ENCODE measurements at regions not wholly inside any gene's neighbourhood (a gene's known extent, or its start where the extent isn't known, plus 50 kb on each side); places are given as distances from the start of the nearest gene placed in this dataset.
"Not testable (repeated sequence)": the region's sequence is repeated elsewhere in the genome, so short reads cannot be mapped to it uniquely, and the experiment has no call there.

- peak overlapping the region in 1 of 3 donors; percentile 17 for H3K9ac ChIP-seq (ENCODE audit: low read depth in 1 of 3, low read length in 3 of 3)
- no peaks in the 10 kb centered on the region for H3K27me3 ChIP-seq (ENCODE audit: control insufficient read depth in 3 of 3, insufficient read depth in 3 of 3, low read length in 3 of 3)
- H3K27ac ChIP-seq (ENCODE audit: low read depth, low read length) = no peak overlapping the region
- H3K4me1 ChIP-seq (ENCODE audit: control insufficient read depth in 3 of 3, insufficient read depth in 3 of 3, low read length in 3 of 3) = peaks cover 45 to 65% (median 48%) of the 10 kb centered on the region in 3 donors
- no peaks in the 10 kb centered on the region for H3K36me3 ChIP-seq (ENCODE audit: control insufficient read depth in 3 of 3, insufficient read depth in 3 of 3, low read length in 3 of 3)
- H3K9me3 ChIP-seq (ENCODE audit: control insufficient read depth in 3 of 3, low read length in 3 of 3) = no peaks in the 10 kb centered on the region
- H3K4me3 ChIP-seq (ENCODE audit: low read length in 3 of 3) = no peak overlapping the region
Measured at GRCh38 chr7:47181746-47182361, 400.1 kb downstream of the TNS3 start.

GRCh38 chr7:47180516-47180826 lies 401.4 kb downstream of the TNS3 start:
- Histone ChIP-seq H3K9me3 (ENCODE audit: control insufficient read depth in 3 of 3, low read length in 3 of 3) (no peaks in the 10 kb centered on the region), H3K4me1 (ENCODE audit: control insufficient read depth in 3 of 3, insufficient read depth in 3 of 3, low read length in 3 of 3) (peaks cover 40 to 55% (median 41%) of the 10 kb centered on the region in 3 donors), H3K27ac (ENCODE audit: low read depth, low read length) (no peak overlapping the region), H3K36me3 (ENCODE audit: control insufficient read depth in 3 of 3, insufficient read depth in 3 of 3, low read length in 3 of 3) (no peaks in the 10 kb centered on the region), H3K9ac (ENCODE audit: low read depth in 1 of 3, low read length in 3 of 3) (no peak overlapping the region), H3K27me3 (ENCODE audit: control insufficient read depth in 3 of 3, insufficient read depth in 3 of 3, low read length in 3 of 3) (no peaks in the 10 kb centered on the region), H3K4me3 (ENCODE audit: low read length in 3 of 3) (no peak overlapping the region)

- Histone ChIP-seq H3K27ac (ENCODE audit: low read depth, low read length) (no peak overlapping the region), H3K4me1 (ENCODE audit: control insufficient read depth in 3 of 3, insufficient read depth in 3 of 3, low read length in 3 of 3) (peaks cover 36 to 50% (median 37%) of the 10 kb centered on the region in 3 donors), H3K36me3 (ENCODE audit: control insufficient read depth in 3 of 3, insufficient read depth in 3 of 3, low read length in 3 of 3) (no peaks in the 10 kb centered on the region), H3K9ac (ENCODE audit: low read depth in 1 of 3, low read length in 3 of 3) (no peak overlapping the region), H3K9me3 (ENCODE audit: control insufficient read depth in 3 of 3, low read length in 3 of 3) (no peaks in the 10 kb centered on the region), H3K27me3 (ENCODE audit: control insufficient read depth in 3 of 3, insufficient read depth in 3 of 3, low read length in 3 of 3) (no peaks in the 10 kb centered on the region), H3K4me3 (ENCODE audit: low read length in 3 of 3) (no peak overlapping the region)
Measured at GRCh38 chr7:47179812-47180515, 401.9 kb downstream of the TNS3 start.

GRCh38 chr7:47172602-47173539 lies 409.0 kb downstream of the TNS3 start:
- H3K9ac ChIP-seq (ENCODE audit: low read depth in 1 of 3, low read length in 3 of 3); H3K4me1 ChIP-seq (ENCODE audit: control insufficient read depth in 3 of 3, insufficient read depth in 3 of 3, low read length in 3 of 3); H3K4me3 ChIP-seq (ENCODE audit: low read length in 3 of 3); H3K36me3 ChIP-seq (ENCODE audit: control insufficient read depth in 3 of 3, insufficient read depth in 3 of 3, low read length in 3 of 3); H3K27me3 ChIP-seq (ENCODE audit: control insufficient read depth in 3 of 3, insufficient read depth in 3 of 3, low read length in 3 of 3); H3K27ac ChIP-seq (ENCODE audit: low read depth, low read length); H3K9me3 ChIP-seq (ENCODE audit: control insufficient read depth in 3 of 3, low read length in 3 of 3): not testable (repeated sequence)

GRCh38 chr7:47170516-47170915 lies 411.4 kb downstream of the TNS3 start:
- Histone ChIP-seq H3K27ac (ENCODE audit: low read depth, low read length) (no peak overlapping the region), H3K4me3 (ENCODE audit: low read length in 3 of 3) (no peak overlapping the region), H3K36me3 (ENCODE audit: control insufficient read depth in 3 of 3, insufficient read depth in 3 of 3, low read length in 3 of 3) (no peaks in the 10 kb centered on the region), H3K9ac (ENCODE audit: low read depth in 1 of 3, low read length in 3 of 3) (no peak overlapping the region), H3K9me3 (ENCODE audit: control insufficient read depth in 3 of 3, low read length in 3 of 3) (no peaks in the 10 kb centered on the region), H3K4me1 (ENCODE audit: control insufficient read depth in 3 of 3, insufficient read depth in 3 of 3, low read length in 3 of 3) (no peaks in the 10 kb centered on the region), H3K27me3 (ENCODE audit: control insufficient read depth in 3 of 3, insufficient read depth in 3 of 3, low read length in 3 of 3) (no peaks in the 10 kb centered on the region)

- Histone ChIP-seq H3K27ac (ENCODE audit: low read depth, low read length) (no peak overlapping the region), H3K27me3 (ENCODE audit: control insufficient read depth in 3 of 3, insufficient read depth in 3 of 3, low read length in 3 of 3) (no peaks in the 10 kb centered on the region), H3K9me3 (ENCODE audit: control insufficient read depth in 3 of 3, low read length in 3 of 3) (no peaks in the 10 kb centered on the region), H3K4me1 (ENCODE audit: control insufficient read depth in 3 of 3, insufficient read depth in 3 of 3, low read length in 3 of 3) (peaks cover 4 to 6% (median 4%) of the 10 kb centered on the region in 3 donors), H3K9ac (ENCODE audit: low read depth in 1 of 3, low read length in 3 of 3) (no peak overlapping the region), H3K4me3 (ENCODE audit: low read length in 3 of 3) (no peak overlapping the region), H3K36me3 (ENCODE audit: control insufficient read depth in 3 of 3, insufficient read depth in 3 of 3, low read length in 3 of 3) (no peaks in the 10 kb centered on the region)
Measured at GRCh38 chr7:47154791-47155190, 427.1 kb downstream of the TNS3 start.

- Histone ChIP-seq H3K4me3 (ENCODE audit: low read length in 3 of 3) (no peak overlapping the region), H3K27me3 (ENCODE audit: control insufficient read depth in 3 of 3, insufficient read depth in 3 of 3, low read length in 3 of 3) (no peaks in the 10 kb centered on the region), H3K4me1 (ENCODE audit: control insufficient read depth in 3 of 3, insufficient read depth in 3 of 3, low read length in 3 of 3) (peaks cover 4 to 6% (median 4%) of the 10 kb centered on the region in 3 donors), H3K9ac (ENCODE audit: low read depth in 1 of 3, low read length in 3 of 3) (no peak overlapping the region), H3K36me3 (ENCODE audit: control insufficient read depth in 3 of 3, insufficient read depth in 3 of 3, low read length in 3 of 3) (no peaks in the 10 kb centered on the region), H3K27ac (ENCODE audit: low read depth, low read length) (no peak overlapping the region), H3K9me3 (ENCODE audit: control insufficient read depth in 3 of 3, low read length in 3 of 3) (no peaks in the 10 kb centered on the region)
Measured at GRCh38 chr7:47153576-47153975, 428.3 kb downstream of the TNS3 start.

GRCh38 chr7:47153058-47153457 lies 428.9 kb downstream of the TNS3 start:
- H3K9me3 ChIP-seq (ENCODE audit: control insufficient read depth in 3 of 3, low read length in 3 of 3) = no peaks in the 10 kb centered on the region
- H3K4me3 ChIP-seq (ENCODE audit: low read length in 3 of 3) = no peak overlapping the region
- H3K27me3 ChIP-seq (ENCODE audit: control insufficient read depth in 3 of 3, insufficient read depth in 3 of 3, low read length in 3 of 3) = no peaks in the 10 kb centered on the region
- H3K27ac ChIP-seq (ENCODE audit: low read depth, low read length) = no peak overlapping the region
- no peaks in the 10 kb centered on the region for H3K36me3 ChIP-seq (ENCODE audit: control insufficient read depth in 3 of 3, insufficient read depth in 3 of 3, low read length in 3 of 3)
- peaks cover 4 to 6% (median 4%) of the 10 kb centered on the region in 3 donors for H3K4me1 ChIP-seq (ENCODE audit: control insufficient read depth in 3 of 3, insufficient read depth in 3 of 3, low read length in 3 of 3)
- no peak overlapping the region for H3K9ac ChIP-seq (ENCODE audit: low read depth in 1 of 3, low read length in 3 of 3)

GRCh38 chr7:47152307-47152706 lies 429.6 kb downstream of the TNS3 start:
- Histone ChIP-seq H3K27ac (ENCODE audit: low read depth, low read length) (no peak overlapping the region), H3K9ac (ENCODE audit: low read depth in 1 of 3, low read length in 3 of 3) (no peak overlapping the region), H3K27me3 (ENCODE audit: control insufficient read depth in 3 of 3, insufficient read depth in 3 of 3, low read length in 3 of 3) (no peaks in the 10 kb centered on the region), H3K4me3 (ENCODE audit: low read length in 3 of 3) (no peak overlapping the region), H3K4me1 (ENCODE audit: control insufficient read depth in 3 of 3, insufficient read depth in 3 of 3, low read length in 3 of 3) (peaks cover 4 to 6% (median 4%) of the 10 kb centered on the region in 3 donors), H3K9me3 (ENCODE audit: control insufficient read depth in 3 of 3, low read length in 3 of 3) (no peaks in the 10 kb centered on the region), H3K36me3 (ENCODE audit: control insufficient read depth in 3 of 3, insufficient read depth in 3 of 3, low read length in 3 of 3) (no peaks in the 10 kb centered on the region)

All from skeletal muscle tissue (tissue), 3 donors.